OCI-M1 (cell line): ENCODE measurements at regions not wholly inside any gene's neighbourhood (a gene's known extent, or its start where the extent isn't known, plus 50 kb on each side); places are given as distances from the start of the nearest gene placed in this dataset.
A peak's percentile ranks its signal among the peaks of the same experiment; 100 is the strongest.

Experiments
- DNase-seq: peaks from one replicate; lab custom pipeline; 2025; lab: John Stamatoyannopoulos, UW

- peak; percentile 18 for DNase-seq
Measured at GRCh38 chr3:72141264-72141663, 356.3 kb upstream of the PROK2 start.

GRCh38 chr3:72139316-72139715 lies 354.4 kb upstream of the PROK2 start:
- DNase-seq, result no peak

- DNase-seq, result peak; percentile 35
Measured at GRCh38 chr3:72137865-72138861, 353.2 kb upstream of the PROK2 start.

- DNase-seq, result peak; percentile 5
Measured at GRCh38 chr3:72135636-72136035, 350.7 kb upstream of the PROK2 start.

GRCh38 chr3:72134989-72135451 lies 350.1 kb upstream of the PROK2 start:
- peak; percentile 71 for DNase-seq

GRCh38 chr3:72133329-72134011 lies 348.5 kb upstream of the PROK2 start:
- peak; percentile 1 for DNase-seq

- DNase-seq, result no peak
Measured at GRCh38 chr3:72131899-72132298, 347.0 kb upstream of the PROK2 start.

- no peak for DNase-seq
Measured at GRCh38 chr3:72130565-72130964, 345.6 kb upstream of the PROK2 start.

- no peak for DNase-seq
Measured at GRCh38 chr3:72129501-72130094, 344.6 kb upstream of the PROK2 start.

- DNase-seq, result no peak
Measured at GRCh38 chr3:72128921-72129320, 344.0 kb upstream of the PROK2 start.

- DNase-seq, result peak; percentile 25
Measured at GRCh38 chr3:72127844-72128243, 342.9 kb upstream of the PROK2 start.

GRCh38 chr3:72127224-72127612 lies 342.3 kb upstream of the PROK2 start:
- DNase-seq, result no peak

GRCh38 chr3:72126441-72127223 lies 341.7 kb upstream of the PROK2 start:
- DNase-seq, result peak; percentile 9

GRCh38 chr3:72123908-72124441 lies 339.0 kb upstream of the PROK2 start:
- no peak for DNase-seq

GRCh38 chr3:72120806-72121778 lies 336.1 kb upstream of the PROK2 start:
- no peak for DNase-seq

- no peak for DNase-seq
Measured at GRCh38 chr3:72120039-72120438, 335.1 kb upstream of the PROK2 start.

GRCh38 chr3:72118628-72119027 lies 333.7 kb upstream of the PROK2 start:
- DNase-seq, result no peak

GRCh38 chr3:72116226-72116625 lies 331.3 kb upstream of the PROK2 start:
- DNase-seq, result no peak

GRCh38 chr3:72115307-72115706 lies 330.4 kb upstream of the PROK2 start:
- no peak for DNase-seq

GRCh38 chr3:72114773-72115172 lies 329.8 kb upstream of the PROK2 start:
- no peak for DNase-seq
